GM12878 (cell line): ENCODE measurements at regions not wholly inside any gene's neighbourhood (a gene's known extent, or its start where the extent isn't known, plus 50 kb on each side); places are given as distances from the start of the nearest gene placed in this dataset.

Experiments
- ATAC-seq: fragments of 200-7000 bp; cut with Tn5 transposase; 3 replicates; pipeline ENCODE4 v1.9.1; 2020; ENCODE audit warnings: mild to moderate bottlenecking, moderate library complexity
- BruUV-seq: library from RNA; stranded (reverse); fragments of 400-500 nt; replicated peaks from 2 replicates; lab custom pipeline; 2021; lab: Mats Ljungman, UMichigan
- CTCF ChIA-PET: fragments of 300-600 bp; sonication (Branson Sonifier 250); formaldehyde crosslinking; extraction: SDS; loops from one replicate; lab custom pipeline; 2021; ENCODE audit warnings: inconsistent platforms; lab: Yijun Ruan, JAX
- POLR2A ChIA-PET: fragments of 350-600 bp; formaldehyde crosslinking; extraction: SDS; loops from one replicate; lab custom pipeline; 2021; ENCODE audit warnings: inconsistent platforms; lab: Charles Lee
- RAD21 ChIA-PET: fragments of 300-600 bp; sonication (Branson Sonifier 250); formaldehyde crosslinking; loops from one replicate; lab custom pipeline; 2023; ENCODE audit warnings: antibody characterized with exemption; ENCODE audit not compliant: unreplicated experiment; lab: Charles Lee
- SMC1A ChIA-PET: fragments of 300-600 bp; sonication (Branson Sonifier 250); formaldehyde crosslinking; loops from one replicate; lab custom pipeline; 2023; ENCODE audit not compliant: unreplicated experiment, uncharacterized antibody; lab: Charles Lee
- DNase-seq: peaks from one replicate; pipeline ENCODE4 v3.0.0-alpha.2; 2011; ENCODE audit warnings: low read depth, low spot score
- FAIRE-seq: peaks from 3 replicates; lab custom pipeline; 2011; peaks lifted over from hg19 to GRCh38; lab: Jason Lieb, UNC
- H2AFZ ChIP-seq: 2 replicates; pipeline ENCODE4 v1.6.0; 2011; ENCODE audit warnings: low read depth, low read length, control low read depth; ENCODE audit not compliant: control insufficient read depth
- H3K27ac ChIP-seq: 2 replicates; pipeline ENCODE4 v1.5.1; 2011; ENCODE audit warnings: control low read depth; ENCODE audit not compliant: control insufficient read depth, insufficient read depth
- H3K27me3 ChIP-seq, 2 experiments: replicated peaks in 1 of 2; 2 replicates each; pipeline versions ENCODE4 v1.6.0 to v1.6.1; 2011; ENCODE audit warnings: low read length in 1 of 2; ENCODE audit not compliant: control insufficient read depth in 2 of 2, insufficient read depth in 2 of 2
- H3K36me3 ChIP-seq, 2 experiments: 2 replicates each; pipeline ENCODE4 v1.5.1; 2011; ENCODE audit warnings: low read length in 1 of 2; ENCODE audit not compliant: control insufficient read depth in 2 of 2, insufficient read depth in 2 of 2
- H3K4me1 ChIP-seq: 2 replicates; pipeline ENCODE4 v1.6.1; 2011; ENCODE audit warnings: mild to moderate bottlenecking, low read length, moderate library complexity, mixed read lengths; ENCODE audit not compliant: control insufficient read depth, insufficient read depth
- H3K4me2 ChIP-seq: 2 replicates; pipeline ENCODE4 v1.6.0; 2011; ENCODE audit warnings: control low read depth; ENCODE audit not compliant: control insufficient read depth, insufficient read depth
- H3K4me3 ChIP-seq: fragments of 200-600 bp; sonication (generic); 2 replicates; pipeline ENCODE4 v1.5.1; 2016
- H3K79me2 ChIP-seq: 2 replicates; pipeline ENCODE4 v1.6.0; 2011; ENCODE audit warnings: low read length; ENCODE audit not compliant: control insufficient read depth, insufficient read depth
- H3K9ac ChIP-seq: 2 replicates; pipeline ENCODE4 v1.8.0; 2011; ENCODE audit warnings: low read length, control low read depth, mixed read lengths; ENCODE audit not compliant: control insufficient read depth, insufficient read depth
- H3K9me3 ChIP-seq: replicated peaks from 3 replicates; pipeline ENCODE4 v1.5.1; 2011; ENCODE audit warnings: mild to moderate bottlenecking, low read length; ENCODE audit not compliant: control insufficient read depth, insufficient read depth
- H4K20me1 ChIP-seq: 2 replicates; pipeline ENCODE4 v1.6.0; 2011; ENCODE audit not compliant: control insufficient read depth, insufficient read depth
- ASH2L ChIP-seq: fragments of 300-600, 200-600 bp; sonication (generic); IDR thresholded peaks from 2 replicates; pipeline ENCODE4 v1.6.1; 2017; ENCODE audit warnings: low read depth, mild to moderate bottlenecking, borderline replicate concordance
- GATAD2B ChIP-seq: fragments of 450-650 bp; conservative IDR thresholded peaks from 2 replicates; pipeline ENCODE4 v1.6.1; 2017; ENCODE audit warnings: low read depth, mild to moderate bottlenecking, moderate library complexity
- MTA3 ChIP-seq: IDR thresholded peaks from 2 replicates; pipeline ENCODE4 v1.6.1; 2012; ENCODE audit warnings: low read length, inconsistent platforms, borderline replicate concordance
- NFYA ChIP-seq: IDR thresholded peaks from 2 replicates; pipeline ENCODE4 v1.6.1; 2011; ENCODE audit warnings: low read depth, mild to moderate bottlenecking, low read length, improper control_type of control experiment, borderline replicate concordance
- RAD51 ChIP-seq: fragments of 450-650 bp; IDR thresholded peaks from 2 replicates; pipeline ENCODE4 v1.6.1; 2016; ENCODE audit warnings: moderate library complexity, mild to moderate bottlenecking, inconsistent platforms
- SMAD5 ChIP-seq: IDR thresholded peaks from 2 replicates; pipeline ENCODE4 v1.6.1; 2016; ENCODE audit warnings: antibody characterized with exemption, low read depth
- SPI1 ChIP-seq: IDR thresholded peaks from 2 replicates; pipeline ENCODE4 v1.6.1; 2011; ENCODE audit warnings: low read depth, mild to moderate bottlenecking, low read length, moderate library complexity, borderline replicate concordance; ENCODE audit not compliant: insufficient read depth
- TBL1XR1 ChIP-seq: IDR thresholded peaks from 2 replicates; pipeline ENCODE4 v1.6.1; 2012; ENCODE audit warnings: low read depth, low read length, improper control_type of control experiment
- TCF3 ChIP-seq: IDR thresholded peaks from 2 replicates; pipeline ENCODE4 v1.6.1; 2012; ENCODE audit warnings: low read depth, mild to moderate bottlenecking, low read length, borderline replicate concordance; ENCODE audit not compliant: insufficient read depth
- WGBS: methylation state at CpG from one replicate; pipeline ENCODE4 v1.1.6; 2016; ENCODE audit warnings: low lambda C conversion rate; ENCODE audit not compliant: insufficient replicate concordance, insufficient coverage; ENCODE audit errors: missing lambda C conversion rate; 5-methylcytosine and 5-hydroxymethylcytosine counted together
- in situ Hi-C: fragments of 300-500 bp; cut with MboI; formaldehyde crosslinking; loops from 9 replicates; pipeline ENCODE4 v1.14.3; 2018; ENCODE audit warnings: mixed read lengths
- intact Hi-C: fragments of 100-400 bp; cut with micrococcal nuclease; formaldehyde crosslinking; loops from one replicate; pipeline ENCODE4 v1.14.2; 2022; ENCODE audit not compliant: unreplicated experiment
- TF ChIP-seq, protein P1 (sequence below): fragments of 450-650 bp; IDR thresholded peaks from 2 replicates; pipeline ENCODE4 v1.6.1; 2014; ENCODE audit warnings: mild to moderate bottlenecking
- TF ChIP-seq, protein P2 (sequence below): fragments of 450-650 bp; IDR thresholded peaks from 2 replicates; pipeline ENCODE4 v1.6.1; 2016; ENCODE audit warnings: mild to moderate bottlenecking

DNA sequence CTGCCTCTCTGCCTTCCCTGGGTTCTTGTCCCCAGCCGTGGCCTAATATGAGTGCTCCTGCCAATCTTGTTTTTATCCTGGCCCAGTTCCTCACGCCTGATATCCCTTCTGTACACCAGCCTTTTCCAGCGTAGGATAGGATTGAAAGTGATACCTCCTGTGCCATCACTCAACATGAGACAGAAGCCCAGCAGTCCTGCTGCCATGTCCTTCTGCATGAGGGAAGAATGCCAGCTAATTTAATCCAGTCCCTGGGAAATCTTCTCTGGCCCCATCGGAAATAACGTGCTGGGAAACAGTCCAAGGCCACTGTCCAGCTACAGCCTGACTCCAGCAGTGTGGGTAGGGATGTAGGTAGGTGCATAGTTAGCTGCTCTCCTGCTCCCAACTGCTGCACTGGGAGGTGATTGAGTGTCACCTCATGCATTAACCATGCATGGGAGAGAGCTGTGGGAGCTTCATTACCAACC is 92.0 kb upstream of the TPM1 start:
- WGBS, result 3% methylated on average over 5 of the region's 5 CpGs
- Histone ChIP-seq H2AFZ (no peak overlapping the region), H4K20me1 (no peaks in the 10 kb centered on the region; the same call in 1 of the 2 replicates), H3K4me1 (no peaks in the 10 kb centered on the region), H3K36me3 (no peaks in the 10 kb centered on the region), H3K9ac (no peak overlapping the region), H3K27ac (no peak overlapping the region), H3K79me2 (no peaks in the 10 kb centered on the region), H3K4me2 (no peak overlapping the region), H3K9me3 (no peaks in the 10 kb centered on the region), H3K27me3 (peaks cover 0 to 5% of the 10 kb centered on the region in 2 experiments; a peak in 2 of 4 replicates), H3K4me3 (no peak overlapping the region)
- ChIA-PET CTCF (no interaction called here), RAD21 (no interaction called here), POLR2A (no interaction called here), SMC1A (no interaction called here)
- no peak for TF ChIP-seq TBL1XR1
- no peak for TF ChIP-seq ASH2L
- no peak for TF ChIP-seq MTA3
- no peak for TF ChIP-seq NFYA
- TF ChIP-seq SPI1, result no peak
- TF ChIP-seq, protein P1, sequence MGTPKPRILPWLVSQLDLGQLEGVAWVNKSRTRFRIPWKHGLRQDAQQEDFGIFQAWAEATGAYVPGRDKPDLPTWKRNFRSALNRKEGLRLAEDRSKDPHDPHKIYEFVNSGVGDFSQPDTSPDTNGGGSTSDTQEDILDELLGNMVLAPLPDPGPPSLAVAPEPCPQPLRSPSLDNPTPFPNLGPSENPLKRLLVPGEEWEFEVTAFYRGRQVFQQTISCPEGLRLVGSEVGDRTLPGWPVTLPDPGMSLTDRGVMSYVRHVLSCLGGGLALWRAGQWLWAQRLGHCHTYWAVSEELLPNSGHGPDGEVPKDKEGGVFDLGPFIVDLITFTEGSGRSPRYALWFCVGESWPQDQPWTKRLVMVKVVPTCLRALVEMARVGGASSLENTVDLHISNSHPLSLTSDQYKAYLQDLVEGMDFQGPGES, result no peak
- TF ChIP-seq, protein P2, sequence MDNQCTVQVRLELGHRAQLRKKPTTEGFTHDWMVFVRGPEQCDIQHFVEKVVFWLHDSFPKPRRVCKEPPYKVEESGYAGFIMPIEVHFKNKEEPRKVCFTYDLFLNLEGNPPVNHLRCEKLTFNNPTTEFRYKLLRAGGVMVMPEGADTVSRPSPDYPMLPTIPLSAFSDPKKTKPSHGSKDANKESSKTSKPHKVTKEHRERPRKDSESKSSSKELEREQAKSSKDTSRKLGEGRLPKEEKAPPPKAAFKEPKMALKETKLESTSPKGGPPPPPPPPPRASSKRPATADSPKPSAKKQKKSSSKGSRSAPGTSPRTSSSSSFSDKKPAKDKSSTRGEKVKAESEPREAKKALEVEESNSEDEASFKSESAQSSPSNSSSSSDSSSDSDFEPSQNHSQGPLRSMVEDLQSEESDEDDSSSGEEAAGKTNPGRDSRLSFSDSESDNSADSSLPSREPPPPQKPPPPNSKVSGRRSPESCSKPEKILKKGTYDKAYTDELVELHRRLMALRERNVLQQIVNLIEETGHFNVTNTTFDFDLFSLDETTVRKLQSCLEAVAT, result no peak
- TF ChIP-seq GATAD2B, result no peak
- no peak for TF ChIP-seq SMAD5
- TF ChIP-seq TCF3, result no peak
- TF ChIP-seq RAD51, result no peak
- intact Hi-C loops (no loop called here), in situ Hi-C loops (no loop called here)
- FAIRE-seq, result no peak
- no peak for DNase-seq
- BruUV-seq, result no TSS peak
- ATAC-seq, result no peak
